GM19025 (cell line): ENCODE measurements at regions not wholly inside any gene's neighbourhood (a gene's known extent, or its start where the extent isn't known, plus 50 kb on each side); places are given as distances from the start of the nearest gene placed in this dataset.
"Not testable (repeated sequence)": the region's sequence is repeated elsewhere in the genome, so short reads cannot be mapped to it uniquely, and the experiment has no call there.

Experiments used
- ATAC-seq: cut with Tn5 transposase; IDR thresholded peaks from one replicate; pipeline ENCODE4 v1.9.1; 2021; ENCODE audit warnings: mild to moderate bottlenecking, low read depth, moderate library complexity; ENCODE audit not compliant: unreplicated experiment

DNA sequence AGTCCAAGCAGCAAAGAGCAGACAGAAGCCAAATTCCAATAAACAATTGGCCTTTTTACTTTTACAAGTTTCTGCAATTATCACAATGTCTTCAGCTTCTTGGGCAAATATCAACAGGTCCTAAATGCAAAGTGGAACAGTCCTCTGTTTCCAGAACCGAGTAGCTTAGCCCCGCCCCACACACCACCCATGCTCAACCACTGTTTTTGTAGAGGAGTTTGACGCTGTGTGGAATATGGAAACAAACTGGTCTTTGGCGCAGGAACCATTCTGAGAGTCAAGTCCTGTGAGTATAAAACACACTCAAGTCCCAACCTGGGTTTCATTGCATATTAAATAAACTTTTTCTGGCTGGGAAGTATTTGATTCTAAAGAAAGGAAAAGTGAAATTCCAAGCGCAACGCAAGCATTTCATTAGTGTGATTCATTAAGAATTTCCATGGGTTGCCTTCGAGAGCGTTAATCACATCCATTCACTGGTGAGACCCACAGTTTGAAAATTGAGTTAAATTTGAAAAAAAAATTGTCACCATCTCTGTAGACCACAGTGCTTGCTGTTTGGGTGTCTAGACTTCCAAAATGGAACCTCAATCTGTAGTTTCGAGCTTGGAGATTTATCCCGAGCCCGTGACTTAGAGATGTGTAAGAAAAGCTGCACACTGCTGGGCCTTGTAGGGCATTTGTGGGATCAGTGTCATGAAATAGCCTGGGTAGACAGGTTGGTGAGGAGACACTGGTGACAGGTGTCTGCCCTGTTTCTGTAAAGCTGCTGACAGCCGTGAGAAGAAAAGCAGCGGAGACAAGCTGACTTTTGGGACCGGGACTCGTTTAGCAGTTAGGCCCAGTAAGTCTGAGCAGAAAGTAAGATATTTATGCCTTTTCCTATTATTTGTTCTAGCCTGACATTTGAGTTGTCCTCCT, 96.1 kb downstream of the DAD1 start:
- no peak for ATAC-seq

GRCh38 chr14:22491683-22492621, 97.1 kb downstream of the DAD1 start:
- peak; percentile 40 for ATAC-seq

DNA sequence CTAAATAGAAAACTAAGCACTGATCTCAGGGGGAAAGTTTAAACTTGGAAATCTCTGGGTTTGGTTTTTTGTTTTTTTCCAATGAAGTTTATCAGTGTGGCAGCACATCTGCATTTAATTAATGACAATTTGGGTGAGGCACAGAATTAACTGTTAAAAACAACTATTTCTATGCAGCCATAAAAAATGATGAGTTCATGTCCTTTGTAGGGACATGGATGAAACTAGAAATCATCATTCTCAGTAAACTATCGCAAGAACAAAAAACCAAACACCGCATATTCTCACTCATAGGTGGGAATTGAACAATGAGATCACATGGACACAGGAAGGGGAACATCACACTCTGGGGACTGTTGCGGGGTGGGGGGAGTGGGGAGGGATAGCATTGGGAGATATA, 98.0 kb downstream of the DAD1 start:
- not testable (repeated sequence) for ATAC-seq

- ATAC-seq = no peak
These were observed 98.8 kb downstream of the DAD1 start for GRCh38 chr14:22489957-22490950.

- no peak for ATAC-seq
These were observed 99.8 kb downstream of the DAD1 start for GRCh38 chr14:22489244-22489545.

DNA sequence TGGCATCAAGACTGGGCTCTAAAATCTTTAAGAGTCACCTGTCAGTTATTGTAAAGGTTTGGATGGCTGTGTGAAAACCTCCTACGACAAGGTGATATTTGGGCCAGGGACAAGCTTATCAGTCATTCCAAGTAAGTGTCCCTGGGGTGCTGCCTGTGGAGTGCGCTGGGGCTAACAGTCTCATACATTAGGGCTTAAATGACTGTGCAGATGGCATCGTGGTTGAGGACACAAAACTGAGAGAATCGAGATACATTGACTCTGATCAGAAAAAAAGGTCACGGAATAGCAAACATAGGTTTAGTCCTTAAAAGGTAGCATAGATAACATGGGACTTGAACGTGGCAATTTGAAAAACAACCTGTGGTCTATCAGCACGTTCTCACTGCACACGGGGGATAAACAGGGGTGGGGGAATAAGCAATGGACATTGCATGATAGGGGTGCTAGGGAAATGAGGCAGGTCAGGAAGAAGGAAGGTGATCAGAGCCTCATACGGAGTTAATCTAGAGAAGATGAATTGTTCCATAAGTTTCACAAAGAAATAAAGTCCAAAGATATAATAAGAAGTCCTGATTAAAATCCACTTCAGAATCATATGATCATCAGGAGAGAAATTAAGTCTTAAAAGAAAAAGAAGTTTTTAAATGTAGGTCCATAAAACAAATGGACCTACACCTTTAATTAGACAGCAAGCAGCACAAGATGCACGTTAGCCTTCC, 100.3 kb downstream of the DAD1 start:
- ATAC-seq = peak; percentile 27

- no peak for ATAC-seq
These were observed 101.1 kb downstream of the DAD1 start for GRCh38 chr14:22487941-22488340.

DNA sequence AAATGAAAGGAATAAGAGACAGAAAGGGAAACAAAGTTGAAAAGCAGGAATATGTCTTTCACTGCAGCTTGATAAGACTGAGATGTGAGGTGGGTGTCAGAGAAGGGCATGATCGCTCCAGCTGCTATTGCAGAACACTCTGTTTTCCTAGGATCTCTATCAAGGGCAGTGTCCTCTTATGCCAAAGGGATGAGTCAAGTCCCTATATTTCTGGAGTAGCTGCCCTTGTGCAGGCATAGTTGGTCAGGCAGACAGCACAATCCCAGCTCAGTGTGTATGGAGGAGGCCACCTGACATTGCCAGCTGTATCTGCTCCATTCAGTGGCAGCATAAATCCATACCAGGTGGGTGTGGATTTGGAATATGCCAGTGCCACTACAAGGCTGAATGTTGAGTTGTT, 101.6 kb downstream of the DAD1 start:
- ATAC-seq = no peak

DNA sequence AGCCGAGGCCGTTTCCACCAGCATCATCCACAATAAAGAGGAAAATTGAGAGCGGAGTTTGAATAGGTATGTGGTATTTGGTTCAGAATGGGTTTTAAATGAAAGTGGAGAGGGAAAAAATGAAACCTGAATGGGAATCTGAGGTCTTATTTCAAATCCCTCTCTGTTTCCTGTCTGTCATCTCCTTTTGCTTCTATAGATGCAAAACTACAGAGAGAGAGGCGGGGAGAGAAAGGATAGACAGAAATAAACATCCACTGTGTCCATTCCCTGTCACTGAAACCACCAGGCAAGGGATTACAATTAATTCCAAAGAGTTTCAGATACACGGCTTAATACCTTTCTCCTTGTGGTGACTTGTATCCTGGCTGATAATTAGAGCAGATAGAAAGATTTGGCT, 102.3 kb downstream of the DAD1 start:
- no peak for ATAC-seq

DNA sequence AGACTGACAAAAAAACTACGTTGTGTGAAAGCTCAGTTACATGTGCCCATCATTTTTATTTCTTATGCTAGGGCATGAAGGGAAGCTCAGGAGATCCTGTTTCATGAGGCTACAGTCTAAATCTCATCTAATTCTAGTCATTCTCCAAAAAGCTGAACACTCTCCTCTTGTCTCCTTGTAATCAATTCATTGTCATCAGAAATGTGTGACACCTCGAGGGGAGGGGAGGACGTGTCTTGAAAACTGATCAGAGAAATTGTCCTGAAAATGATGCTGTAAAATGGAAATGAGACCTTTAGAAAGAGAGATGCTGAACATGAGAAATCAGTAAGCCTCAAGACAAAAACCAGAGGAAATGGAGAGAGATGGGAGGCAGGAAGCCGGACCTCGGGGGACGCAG, 103.4 kb downstream of the DAD1 start:
- no peak for ATAC-seq

DNA sequence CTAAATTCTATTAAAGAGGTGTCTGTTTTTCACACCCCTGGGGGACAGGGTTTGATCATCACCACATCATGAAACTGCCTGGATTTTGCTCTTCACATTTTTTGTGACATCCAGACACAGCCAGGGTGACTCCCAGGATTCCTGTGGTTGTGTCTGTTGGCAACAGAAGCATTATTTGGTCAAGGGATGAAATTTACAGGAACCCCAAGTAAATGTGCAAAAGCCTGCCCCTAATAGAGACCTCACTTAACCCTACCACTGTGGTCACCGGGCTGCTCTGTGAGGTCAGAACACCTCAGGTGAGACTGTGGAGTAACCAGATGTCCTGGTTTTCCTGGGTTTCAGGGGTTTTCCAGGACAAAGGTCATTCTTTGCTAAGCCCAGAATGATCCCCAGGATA, 103.8 kb downstream of the DAD1 start:
- no peak for ATAC-seq

DNA sequence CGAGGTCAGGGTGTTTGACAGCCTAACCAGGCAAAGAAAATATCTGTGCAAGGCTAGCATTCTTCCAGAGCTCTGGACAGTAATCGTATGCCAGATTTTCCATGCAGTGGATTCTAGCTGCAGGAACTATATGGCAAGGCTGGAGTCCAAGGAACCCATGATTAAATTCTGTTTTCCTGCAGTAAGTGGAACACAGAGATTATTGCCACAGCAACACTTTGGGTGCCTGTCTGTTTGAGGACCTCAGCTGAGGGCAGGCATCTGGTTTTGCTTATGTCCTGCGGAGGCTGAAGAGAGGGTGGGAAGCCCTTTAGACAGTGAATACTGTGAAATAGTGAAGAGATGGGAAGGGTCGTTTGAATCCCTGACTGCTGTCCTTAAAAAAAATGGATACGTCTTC, 104.4 kb downstream of the DAD1 start:
- ATAC-seq = no peak

DNA sequence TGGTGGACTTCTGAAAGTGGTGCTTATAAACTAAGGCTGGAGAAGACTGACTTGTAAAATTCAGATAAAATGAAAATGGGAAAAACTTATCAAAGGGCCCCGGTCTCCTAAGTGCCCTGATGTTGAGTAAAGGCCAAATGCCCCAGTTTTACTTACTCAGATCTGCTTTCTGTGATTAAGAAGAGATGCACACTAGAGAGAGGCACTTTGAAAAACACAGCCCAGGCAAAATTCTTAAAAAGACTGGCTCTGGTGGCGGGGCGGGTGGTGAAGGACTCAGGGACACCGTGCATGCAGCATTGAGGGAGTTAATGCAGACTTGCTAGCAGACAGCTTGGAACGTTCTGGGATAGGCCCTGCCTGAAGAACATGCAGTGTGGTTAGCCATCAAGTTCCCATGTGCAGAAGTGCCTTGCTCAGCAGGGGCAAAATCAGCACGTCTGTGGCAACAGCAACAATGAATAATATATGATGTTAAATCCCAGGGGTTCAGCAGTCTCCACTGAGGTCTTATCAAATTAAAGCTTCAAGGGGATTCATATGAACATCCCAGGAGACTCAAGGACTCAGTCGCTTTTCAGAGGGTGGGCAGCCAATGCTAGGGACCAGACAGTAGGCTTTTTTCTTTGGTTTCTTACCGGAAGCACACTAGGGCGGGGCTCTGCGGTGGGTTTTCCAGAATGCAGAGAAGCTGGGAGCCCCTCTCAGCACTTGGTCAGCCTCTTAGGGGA, 105.0 kb downstream of the DAD1 start:
- no peak for ATAC-seq

DNA sequence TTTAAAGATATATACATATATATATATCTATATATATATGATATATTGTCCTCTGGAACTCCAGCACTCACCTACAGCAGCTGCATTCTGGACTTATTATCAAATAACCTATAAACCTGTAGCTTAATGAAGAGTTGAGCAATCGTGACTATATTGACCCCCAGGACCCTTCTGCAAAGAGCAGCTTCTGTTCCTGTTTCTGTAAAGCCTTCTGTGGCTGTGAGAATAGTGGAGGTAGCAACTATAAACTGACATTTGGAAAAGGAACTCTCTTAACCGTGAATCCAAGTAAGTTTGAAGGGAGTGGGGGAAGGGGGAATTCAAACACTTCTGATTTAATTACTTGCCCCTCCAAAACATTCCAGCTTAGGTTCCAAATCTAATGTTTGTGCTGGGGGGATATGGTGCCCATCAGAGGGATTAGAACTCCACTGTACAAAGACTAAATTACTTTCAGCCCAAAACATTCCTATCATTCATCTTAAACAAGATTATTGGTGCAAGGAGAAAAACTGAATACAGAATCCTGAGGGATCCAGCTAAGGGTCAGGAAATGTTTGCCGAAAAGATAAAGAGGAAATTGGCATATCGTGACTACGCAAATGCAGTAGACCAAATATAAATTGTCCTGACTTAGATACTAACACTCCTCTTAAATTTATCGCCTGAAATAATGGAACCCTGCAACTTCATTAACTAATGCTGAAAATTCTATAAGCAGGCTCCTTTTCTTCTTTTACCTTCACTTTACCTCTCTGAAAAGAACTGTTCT, 106.1 kb downstream of the DAD1 start:
- ATAC-seq = no peak

GRCh38 chr14:22482085-22482694, 106.8 kb downstream of the DAD1 start:
- ATAC-seq = no peak

GRCh38 chr14:22481546-22481945, 107.5 kb downstream of the DAD1 start:
- ATAC-seq = no peak

GRCh38 chr14:22479776-22480464, 109.1 kb downstream of the DAD1 start:
- ATAC-seq = no peak
